Caco-2 (cell line): ENCODE measurements at regions not wholly inside any gene's neighbourhood (a gene's known extent, or its start where the extent isn't known, plus 50 kb on each side); places are given as distances from the start of the nearest gene placed in this dataset.

Experiments
- BruUV-seq: library from RNA; stranded (reverse); fragments of 400-500 nt; replicated peaks from 2 replicates; lab custom pipeline; 2021; lab: Mats Ljungman, UMichigan
- CTCF ChIA-PET: fragments of 300-600 bp; sonication (Branson Sonifier 250); formaldehyde crosslinking; loops from one replicate; lab custom pipeline; 2022; ENCODE audit warnings: antibody characterized with exemption; lab: Charles Lee
- POLR2A ChIA-PET: fragments of 300-600 bp; sonication (Branson Sonifier 250); formaldehyde crosslinking; loops from one replicate; lab custom pipeline; 2022; ENCODE audit warnings: antibody characterized with exemption; lab: Charles Lee
- DNase-seq, 2 experiments: peaks; one replicate each; pipeline versions ENCODE4 v3.0.0 to v3.0.0-alpha.2; 2020 to 2022
- H3K27me3 ChIP-seq: replicated peaks from 2 replicates; pipeline ENCODE4 v1.6.0; 2011; ENCODE audit warnings: low read length; ENCODE audit not compliant: control insufficient read depth, insufficient read depth
- H3K36me3 ChIP-seq: 2 replicates; pipeline ENCODE4 v1.5.1; 2011; ENCODE audit warnings: low read length; ENCODE audit not compliant: control insufficient read depth, insufficient read depth
- H3K4me1 ChIP-seq: fragments of 250-450 bp; sonication (Bioruptor Pico); 2 replicates; pipeline ENCODE4 v1.5.1; 2020; ENCODE audit warnings: mild to moderate bottlenecking
- H3K4me3 ChIP-seq: 2 replicates; pipeline ENCODE4 v1.5.1; 2011; ENCODE audit warnings: low read depth, mild to moderate bottlenecking, control low read depth, low read length
- H3K9me3 ChIP-seq: fragments of 250-450 bp; sonication (Bioruptor Pico); 2 replicates; pipeline ENCODE4 v1.5.1; 2020; ENCODE audit warnings: mild to moderate bottlenecking, moderate library complexity
- H3K27ac Mint-ChIP-seq: one replicate; pipeline ENCODE4 v1.8.0; 2022; ENCODE audit warnings: mixed read lengths; ENCODE audit not compliant: unreplicated experiment
- H3K27me3 Mint-ChIP-seq: one replicate; pipeline ENCODE4 v1.8.0; 2022; ENCODE audit warnings: mixed read lengths; ENCODE audit not compliant: insufficient read depth, unreplicated experiment
- H3K36me3 Mint-ChIP-seq: one replicate; pipeline ENCODE4 v1.8.0; 2022; ENCODE audit warnings: mild to moderate bottlenecking, mixed read lengths; ENCODE audit not compliant: insufficient read depth, unreplicated experiment
- H3K4me1 Mint-ChIP-seq: one replicate; pipeline ENCODE4 v1.8.0; 2022; ENCODE audit warnings: low read depth, mixed read lengths; ENCODE audit not compliant: unreplicated experiment
- H3K4me3 Mint-ChIP-seq: one replicate; pipeline ENCODE4 v1.8.0; 2022; ENCODE audit warnings: mild to moderate bottlenecking, moderate library complexity, mixed read lengths; ENCODE audit not compliant: unreplicated experiment
- H3K9me3 Mint-ChIP-seq: one replicate; pipeline ENCODE4 v1.8.0; 2022; ENCODE audit warnings: mixed read lengths; ENCODE audit not compliant: unreplicated experiment
- CTCF ChIP-seq, 2 experiments: fragments of 200-600 bp in 1 of 2; IDR thresholded peaks; 1 replicate in 1 of 2; 2 replicates in 1 of 2; pipeline versions ENCODE4 v1.5.1 to v1.8.0; 2011 to 2022; ENCODE audit warnings: antibody characterized with exemption in 1 of 2, control low read depth in 1 of 2, inconsistent platforms in 1 of 2, low read depth in 1 of 2, low read length in 1 of 2, mild to moderate bottlenecking in 1 of 2, moderate library complexity in 1 of 2; ENCODE audit not compliant: insufficient read depth in 1 of 2, severe bottlenecking in 1 of 2, unreplicated experiment in 1 of 2
- intact Hi-C: fragments of 100-400 bp; cut with micrococcal nuclease; formaldehyde crosslinking; loops from one replicate; pipeline ENCODE4 v1.10.0; 2022; ENCODE audit not compliant: unreplicated experiment

GRCh38 chr18:76219023-76219422, 276.0 kb downstream of the ZNF516 start:
- Histone ChIP-seq H3K27me3 (no peaks in the 10 kb centered on the region), H3K36me3 (no peaks in the 10 kb centered on the region), H3K4me3 (no peak overlapping the region), H3K9me3 (no peaks in the 10 kb centered on the region), H3K4me1 (no peaks in the 10 kb centered on the region)
- peaks cover 4% of the 10 kb centered on the region for H3K27me3 Mint-ChIP-seq
- no TSS peak for BruUV-seq
- no peak for DNase-seq
- H3K27ac Mint-ChIP-seq = no peak overlapping the region
- H3K36me3 Mint-ChIP-seq = no peaks in the 10 kb centered on the region
- no peaks in the 10 kb centered on the region for H3K9me3 Mint-ChIP-seq
- CTCF ChIA-PET = no interaction called here
- H3K4me1 Mint-ChIP-seq = no peaks in the 10 kb centered on the region
- POLR2A ChIA-PET = no interaction called here
- intact Hi-C loops = no loop called here
- no peak for TF ChIP-seq CTCF (IDR thresholded peaks at IDR 0.05; ENCODE audit: insufficient read depth in 1 of 2, low read depth in 1 of 2, low read length in 1 of 2, severe bottlenecking in 1 of 2, unreplicated experiment in 1 of 2)
- no peak overlapping the region for H3K4me3 Mint-ChIP-seq

- intact Hi-C loops = no loop called here
- no TSS peak for BruUV-seq
- Histone ChIP-seq H3K4me1 (no peaks in the 10 kb centered on the region), H3K9me3 (no peaks in the 10 kb centered on the region), H3K4me3 (no peak overlapping the region), H3K36me3 (no peaks in the 10 kb centered on the region), H3K27me3 (no peaks in the 10 kb centered on the region)
- no peaks in the 10 kb centered on the region for H3K4me1 Mint-ChIP-seq
- no peak for TF ChIP-seq CTCF (IDR thresholded peaks at IDR 0.05; ENCODE audit: insufficient read depth in 1 of 2, low read depth in 1 of 2, low read length in 1 of 2, severe bottlenecking in 1 of 2, unreplicated experiment in 1 of 2)
- H3K27ac Mint-ChIP-seq = no peak overlapping the region
- POLR2A ChIA-PET = no interaction called here
- peaks cover 12% of the 10 kb centered on the region for H3K27me3 Mint-ChIP-seq
- no peaks in the 10 kb centered on the region for H3K36me3 Mint-ChIP-seq
- no peak for DNase-seq
- no peak overlapping the region for H3K4me3 Mint-ChIP-seq
- CTCF ChIA-PET = no interaction called here
- no peaks in the 10 kb centered on the region for H3K9me3 Mint-ChIP-seq
Measured at GRCh38 chr18:76216096-76216495, 278.9 kb downstream of the ZNF516 start.

DNA sequence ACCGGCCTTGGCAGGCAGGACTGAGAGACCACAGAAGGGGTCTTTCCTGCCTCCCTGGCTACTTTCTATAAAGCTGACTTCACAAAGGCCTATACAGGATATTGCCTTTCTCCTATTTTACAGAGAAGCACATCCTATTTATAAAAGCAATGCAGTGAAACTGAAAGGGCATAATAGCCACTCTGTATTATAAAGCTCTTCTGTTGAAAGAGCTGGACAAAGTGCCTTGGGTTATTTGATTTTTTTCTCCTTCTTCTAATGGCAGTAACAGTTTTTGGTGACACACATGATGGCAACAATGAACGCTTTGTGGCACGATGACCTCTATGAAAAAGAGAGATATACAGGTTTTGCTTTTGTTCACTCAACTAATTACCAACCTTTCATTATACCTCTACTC, 281.1 kb downstream of the ZNF516 start:
- intact Hi-C loops = no loop called here
- Mint-ChIP-seq H3K4me1 (no peaks in the 10 kb centered on the region), H3K27me3 (peaks cover 12% of the 10 kb centered on the region), H3K27ac (no peak overlapping the region), H3K36me3 (no peaks in the 10 kb centered on the region), H3K9me3 (no peaks in the 10 kb centered on the region), H3K4me3 (no peak overlapping the region)
- DNase-seq = no peak
- H3K4me3 ChIP-seq = no peak overlapping the region
- no peaks in the 10 kb centered on the region for H3K27me3 ChIP-seq
- H3K4me1 ChIP-seq = no peaks in the 10 kb centered on the region
- no peaks in the 10 kb centered on the region for H3K36me3 ChIP-seq
- H3K9me3 ChIP-seq = no peaks in the 10 kb centered on the region
- BruUV-seq = no TSS peak
- ChIA-PET CTCF (no interaction called here), POLR2A (no interaction called here)
- TF ChIP-seq CTCF (IDR thresholded peaks at IDR 0.05; ENCODE audit: insufficient read depth in 1 of 2, low read depth in 1 of 2, low read length in 1 of 2, severe bottlenecking in 1 of 2, unreplicated experiment in 1 of 2) = no peak
